Eye (tissue), 1 donor: ENCODE measurements at regions not wholly inside any gene's neighbourhood (a gene's known extent, or its start where the extent isn't known, plus 50 kb on each side); places are given as distances from the start of the nearest gene placed in this dataset.
"Not testable (repeated sequence)": the region's sequence is repeated elsewhere in the genome, so short reads cannot be mapped to it uniquely, and the experiment has no call there.

Experiments used
- DNase-seq: peaks from one replicate; pipeline ENCODE4 v3.0.0-alpha.2; 2015

DNA sequence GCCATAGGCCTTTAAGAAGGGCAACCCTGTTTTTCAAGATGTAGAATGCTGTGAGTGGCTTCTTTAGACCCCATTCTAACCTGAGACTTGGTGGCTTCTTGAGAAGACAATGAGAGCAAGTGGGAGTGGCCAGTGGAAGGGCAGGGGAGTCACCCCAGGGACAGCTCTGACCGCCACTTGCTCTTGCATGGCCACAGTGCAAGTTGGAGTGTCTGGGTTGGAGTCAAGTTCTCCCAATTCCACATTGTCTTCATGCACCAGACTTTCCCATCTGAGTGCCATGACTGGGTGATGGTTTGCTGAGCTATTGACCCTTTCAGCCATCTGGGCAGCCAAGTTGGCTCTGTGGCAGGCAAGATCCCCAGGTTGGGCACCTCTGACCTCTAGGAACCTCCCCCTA lies 148.0 kb upstream of the SKOR2 start:
- no peak for DNase-seq

DNA sequence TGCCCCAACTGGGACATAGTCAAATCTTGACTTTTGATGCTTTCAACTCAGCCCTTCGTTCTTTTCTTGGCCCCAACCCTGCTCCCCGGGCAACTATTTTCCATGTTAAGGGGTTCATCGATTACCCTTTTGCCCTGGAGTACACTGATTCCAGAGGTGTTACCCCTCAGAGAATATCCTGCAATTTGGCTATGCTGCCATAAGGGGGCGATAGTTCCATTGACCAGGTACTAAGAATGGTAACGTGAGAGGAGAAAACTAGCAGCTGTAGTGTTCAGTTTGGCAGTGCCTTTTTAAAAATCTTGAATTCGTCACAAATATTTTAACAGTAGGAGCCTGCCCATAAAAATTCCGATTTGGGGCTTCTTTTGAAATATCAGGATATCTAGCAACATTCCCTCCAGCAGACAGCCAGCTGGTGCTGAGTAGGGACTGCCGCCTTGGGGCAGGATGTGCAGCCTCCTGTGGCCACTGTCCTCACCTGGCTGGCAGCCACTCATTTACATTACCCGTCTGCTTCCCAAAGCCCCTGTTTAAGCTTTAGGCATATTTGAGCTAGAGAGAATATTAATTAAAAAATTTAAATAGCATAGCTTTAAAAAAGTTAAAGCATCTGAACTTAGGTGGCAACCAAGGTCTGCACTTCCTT lies 146.3 kb upstream of the SKOR2 start:
- DNase-seq, result no peak

DNA sequence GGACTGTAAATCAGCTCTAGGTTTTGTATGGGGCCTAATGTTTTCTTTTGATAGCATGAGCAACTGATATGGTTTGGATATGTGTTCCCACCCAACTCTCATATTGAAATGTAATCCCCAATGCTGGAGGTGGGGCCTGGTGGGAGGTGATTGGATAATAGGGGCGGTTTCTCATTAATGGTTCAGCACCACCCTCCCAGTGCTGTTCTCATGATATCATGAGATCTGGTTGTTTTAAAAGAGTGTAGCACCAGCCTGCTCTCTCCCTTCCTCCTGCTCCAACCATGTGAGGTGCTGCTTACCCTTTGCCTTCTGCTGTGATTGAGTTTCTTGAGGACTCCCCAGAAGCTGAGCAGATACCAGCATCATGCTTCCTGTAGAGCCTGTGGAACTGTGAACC lies 140.2 kb upstream of the SKOR2 start:
- DNase-seq, result no peak

DNA sequence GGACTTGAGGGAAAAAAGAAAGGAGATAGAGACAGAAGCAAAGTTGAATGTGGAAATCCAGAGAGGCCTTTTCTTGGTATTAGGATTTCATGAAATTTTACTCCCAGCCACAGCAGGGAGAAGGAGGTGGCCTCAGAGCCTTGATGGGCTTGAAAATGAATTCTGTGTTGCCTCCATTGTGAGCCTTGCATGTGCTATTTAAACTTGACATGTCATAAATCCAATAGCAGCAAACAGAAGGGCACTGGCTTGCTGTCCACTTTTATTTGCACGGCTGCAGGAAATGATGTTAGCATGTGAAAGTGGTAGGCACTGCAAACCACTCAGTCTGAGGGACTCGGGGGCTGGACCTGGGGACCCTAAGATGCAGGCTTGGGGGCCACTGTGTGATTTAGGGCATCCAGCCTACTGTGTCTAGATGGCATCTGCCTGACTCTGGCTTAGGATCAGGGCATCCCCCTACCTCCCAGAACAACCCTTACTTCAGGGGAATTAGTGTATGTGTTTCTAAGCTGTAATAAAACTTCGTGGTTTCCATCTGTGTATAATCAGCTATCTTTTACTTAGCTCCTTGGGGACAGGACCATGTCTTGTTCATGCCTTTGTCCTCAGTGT lies 139.1 kb upstream of the SKOR2 start:
- DNase-seq, result no peak

DNA sequence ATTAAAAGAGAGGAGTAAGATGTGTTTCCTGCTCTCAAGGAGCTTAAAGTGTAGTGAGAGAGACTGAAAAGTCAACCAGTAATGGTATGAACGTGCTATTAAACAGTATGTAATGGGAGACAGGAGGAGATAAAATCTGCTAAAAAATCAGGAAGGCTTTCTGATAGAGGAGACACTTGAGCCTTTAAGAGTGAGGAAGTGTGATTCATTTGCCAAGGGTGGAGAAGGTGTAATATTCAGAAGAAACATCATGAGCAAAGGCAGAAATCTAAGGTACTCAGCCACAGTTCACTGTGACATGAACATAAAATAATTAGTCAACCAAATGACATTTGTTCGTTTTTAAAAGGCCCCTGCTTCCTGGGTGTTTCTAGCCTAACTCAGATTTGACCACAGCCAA lies 137.8 kb upstream of the SKOR2 start:
- DNase-seq, result no peak

DNA sequence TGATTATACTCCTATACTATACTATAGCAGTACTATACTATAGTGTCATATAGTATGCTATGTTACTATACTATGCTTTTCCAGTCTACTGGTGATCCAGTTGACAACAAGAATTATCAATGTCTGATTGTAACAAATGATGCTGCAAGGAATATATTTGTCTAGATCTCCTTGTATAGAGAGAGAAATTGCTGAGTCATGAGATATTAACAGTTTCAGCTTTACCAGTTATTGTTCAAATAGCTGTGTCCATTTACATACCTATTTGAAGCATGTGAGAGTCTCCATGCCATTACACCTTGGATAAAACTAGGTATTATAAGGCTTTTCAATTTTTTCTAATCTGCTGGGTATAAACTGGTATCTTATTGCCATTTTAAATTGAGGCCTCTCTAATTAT lies 136.4 kb upstream of the SKOR2 start:
- DNase-seq, result no peak

DNA sequence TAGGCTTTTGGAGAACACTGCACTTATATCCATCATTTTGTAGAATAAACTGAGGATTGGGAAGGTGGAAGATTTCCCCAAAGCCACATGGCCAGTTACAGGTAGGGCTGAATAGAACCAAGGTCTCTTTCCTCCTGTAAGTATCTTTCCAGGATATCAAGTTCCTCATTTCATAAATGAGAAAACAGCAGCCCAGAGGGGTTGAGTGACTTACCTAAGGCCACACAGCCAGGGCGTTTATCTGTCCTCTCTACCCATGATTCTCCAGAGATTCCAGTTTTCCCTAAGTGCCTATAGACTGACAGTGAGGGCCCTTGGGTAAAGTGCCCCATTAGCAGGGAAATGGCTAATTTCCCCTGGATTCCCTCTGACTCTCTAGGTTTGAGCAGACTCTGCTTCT lies 132.3 kb upstream of the SKOR2 start:
- no peak for DNase-seq

DNA sequence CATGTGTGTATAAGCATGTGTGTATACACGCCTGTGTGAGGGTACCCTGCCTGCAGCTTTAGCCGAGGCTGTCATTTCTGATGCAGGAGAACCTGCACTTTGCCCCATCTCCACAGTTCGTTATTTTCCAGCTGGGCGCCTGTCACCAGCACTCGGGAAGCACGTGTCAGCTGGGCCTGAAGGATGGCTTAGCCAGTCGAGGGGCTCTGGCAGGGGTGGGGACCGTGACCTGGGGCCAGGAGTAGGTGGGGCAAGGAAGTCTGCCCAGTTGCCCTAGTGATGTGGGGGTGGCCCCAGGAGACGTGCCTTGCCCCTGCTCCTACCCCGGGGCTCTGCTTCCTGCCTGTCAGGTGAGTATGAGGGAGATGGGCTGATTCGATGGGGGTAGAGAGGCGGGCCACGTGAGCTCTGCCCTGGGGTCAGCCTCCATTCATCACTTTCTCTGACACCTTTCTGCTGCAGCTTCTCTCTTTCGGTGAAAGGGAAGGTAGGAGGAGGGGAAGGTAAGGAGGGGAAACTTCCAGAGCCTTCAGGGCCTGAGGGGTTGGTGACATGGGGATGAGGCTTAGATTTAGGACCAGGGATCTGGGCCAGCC lies 130.6 kb upstream of the SKOR2 start:
- DNase-seq, result peak; percentile 25

DNA sequence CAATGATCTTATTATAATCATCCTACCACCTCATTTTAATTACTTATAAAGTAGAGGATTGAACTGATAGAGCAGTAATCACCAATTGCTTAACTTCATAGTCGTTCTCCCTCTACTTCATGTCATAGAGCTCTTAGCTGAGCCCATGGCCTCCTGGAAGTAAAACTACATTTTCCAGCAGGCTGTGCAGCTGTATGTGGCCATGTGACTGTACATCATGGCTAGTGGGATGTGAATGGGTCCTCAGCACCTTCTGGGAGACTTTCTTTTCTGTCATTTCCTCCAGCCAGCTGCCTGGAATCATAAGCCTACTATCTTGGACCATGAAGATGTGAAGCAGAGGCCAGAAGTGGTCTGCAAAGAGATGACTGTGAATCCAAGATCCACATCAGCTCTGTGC lies 128.7 kb upstream of the SKOR2 start:
- DNase-seq, result no peak

DNA sequence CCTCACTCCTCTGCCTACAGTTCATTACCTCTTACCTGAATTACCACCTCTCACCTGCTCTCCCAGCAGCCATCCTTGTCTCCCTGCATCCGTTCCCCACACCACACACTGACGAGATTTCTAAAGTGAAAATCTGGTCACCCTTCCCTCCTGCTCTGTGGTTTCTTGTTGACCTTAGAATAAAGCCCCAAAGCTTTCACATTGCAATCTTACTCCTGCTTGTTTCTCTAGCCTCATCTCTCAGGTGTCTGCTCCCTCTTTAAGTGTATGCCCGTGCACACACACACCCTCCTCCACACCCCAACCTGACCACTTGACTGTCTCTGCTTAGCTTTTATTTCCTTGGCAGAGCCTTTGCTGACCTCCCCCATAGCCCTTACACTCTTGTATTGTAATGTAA lies 122.0 kb upstream of the SKOR2 start:
- no peak for DNase-seq

DNA sequence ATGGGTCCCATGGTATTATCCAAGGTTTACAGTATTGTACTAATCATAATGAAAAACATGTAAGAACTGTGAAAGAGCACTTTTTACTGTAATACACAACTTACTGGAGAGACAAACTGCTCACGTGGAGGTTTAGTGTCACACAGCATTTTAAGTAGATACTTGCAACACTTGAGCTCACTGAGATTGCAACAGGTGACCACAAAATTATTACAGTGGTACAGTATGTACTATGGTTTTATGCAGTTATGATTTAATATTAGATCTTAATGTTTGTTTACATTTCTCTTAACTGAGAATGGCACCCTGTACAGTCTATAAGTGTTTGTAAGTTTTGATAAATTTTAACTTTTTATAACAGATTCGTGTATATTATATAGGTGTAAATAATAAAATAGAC lies 118.6 kb upstream of the SKOR2 start:
- no peak for DNase-seq

DNA sequence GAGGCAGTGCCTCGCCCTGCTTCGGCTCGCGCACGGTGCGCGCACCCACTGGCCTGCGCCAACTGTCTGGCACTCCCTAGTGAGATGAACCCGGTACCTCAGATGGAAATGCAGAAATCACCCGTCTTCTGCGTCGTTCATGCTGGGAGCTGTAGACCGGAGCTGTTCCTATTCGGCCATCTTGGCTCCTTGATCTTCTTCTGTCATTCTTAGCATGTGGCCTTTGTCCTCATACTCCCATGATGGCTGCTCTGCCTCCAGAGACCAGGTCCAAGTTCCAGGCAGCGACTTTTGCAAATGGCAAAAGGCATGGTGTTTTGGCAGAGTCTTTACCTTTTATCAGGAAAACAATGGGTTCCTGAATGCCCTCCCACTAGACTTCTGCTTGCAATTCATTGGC lies 102.6 kb upstream of the SKOR2 start:
- not testable (repeated sequence) for DNase-seq

DNA sequence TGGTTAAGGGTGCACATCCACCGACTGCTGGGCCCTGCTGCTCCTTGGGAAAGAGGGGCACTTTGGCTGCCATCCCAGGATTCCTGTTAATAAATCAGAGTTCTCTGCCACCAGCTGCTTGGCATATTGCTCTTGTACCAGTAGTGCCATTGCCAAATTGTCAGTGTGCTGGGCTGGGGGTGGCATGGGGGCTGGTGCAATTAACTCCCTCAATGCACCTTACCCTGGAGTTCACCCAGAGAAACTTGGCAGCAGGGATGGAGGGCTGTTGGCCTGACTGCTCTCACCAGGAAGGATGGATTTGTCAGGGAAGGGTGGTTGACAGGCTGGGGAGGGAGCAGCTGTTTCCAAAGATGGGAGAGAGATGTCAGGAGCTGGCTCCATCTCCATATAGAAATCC lies 94.6 kb upstream of the SKOR2 start:
- DNase-seq, result no peak

DNA sequence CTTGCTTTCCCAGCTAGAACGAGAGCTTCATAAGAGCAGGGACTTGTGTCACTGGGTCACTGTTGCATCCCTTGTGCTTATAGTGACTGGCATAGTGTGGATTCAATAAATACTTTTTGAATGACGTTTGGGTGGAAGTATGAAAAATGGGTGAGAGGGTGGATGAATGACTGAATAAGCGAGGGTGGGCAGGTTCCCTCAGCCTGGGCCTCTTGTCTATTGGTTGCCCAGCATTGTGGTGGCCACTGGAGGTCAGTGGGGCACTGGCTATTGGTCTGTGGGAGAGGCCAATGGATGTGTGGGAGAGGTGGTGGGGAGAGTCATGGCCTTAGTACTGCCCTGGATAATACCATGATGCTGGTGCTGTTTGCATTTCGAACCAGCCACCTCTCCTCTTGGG lies 93.8 kb upstream of the SKOR2 start:
- DNase-seq, result no peak

DNA sequence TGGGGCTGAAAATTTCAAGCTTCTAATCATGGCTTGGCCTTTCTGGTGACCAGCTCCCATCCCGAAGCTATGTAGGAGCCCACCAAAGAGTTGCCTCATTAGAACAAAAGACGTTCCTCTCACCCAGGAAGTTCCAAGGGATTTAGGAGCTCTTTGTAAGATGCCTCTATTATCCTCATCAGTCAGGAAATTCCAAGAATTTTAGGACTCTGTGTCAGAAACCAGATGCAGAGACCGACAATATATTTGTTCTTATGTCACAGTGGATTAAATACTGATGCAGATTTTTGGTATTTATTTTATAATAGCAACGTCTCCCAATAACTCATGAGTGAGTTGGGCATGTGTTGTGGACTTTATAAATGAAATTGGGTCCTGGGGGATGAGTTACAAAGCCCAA lies 91.8 kb upstream of the SKOR2 start:
- DNase-seq, result no peak

DNA sequence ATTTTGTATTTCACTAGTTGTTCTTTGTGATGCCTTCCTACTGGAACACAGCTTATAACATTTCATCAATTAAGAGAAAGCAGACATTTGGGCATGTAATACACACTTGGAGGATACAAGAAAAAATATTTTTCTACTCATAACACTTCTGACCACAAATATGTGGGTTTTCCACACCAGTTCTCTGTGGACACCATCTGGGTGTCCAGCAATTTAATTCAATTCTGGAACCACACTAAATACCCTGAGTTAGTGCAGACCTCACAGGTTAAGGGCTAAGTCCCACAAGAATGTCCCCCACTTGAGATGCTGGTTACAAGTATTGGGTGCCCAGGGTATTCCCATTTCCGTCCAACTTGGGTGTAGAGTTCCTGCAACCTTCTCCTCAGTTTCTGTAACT lies 91.1 kb upstream of the SKOR2 start:
- DNase-seq, result no peak

DNA sequence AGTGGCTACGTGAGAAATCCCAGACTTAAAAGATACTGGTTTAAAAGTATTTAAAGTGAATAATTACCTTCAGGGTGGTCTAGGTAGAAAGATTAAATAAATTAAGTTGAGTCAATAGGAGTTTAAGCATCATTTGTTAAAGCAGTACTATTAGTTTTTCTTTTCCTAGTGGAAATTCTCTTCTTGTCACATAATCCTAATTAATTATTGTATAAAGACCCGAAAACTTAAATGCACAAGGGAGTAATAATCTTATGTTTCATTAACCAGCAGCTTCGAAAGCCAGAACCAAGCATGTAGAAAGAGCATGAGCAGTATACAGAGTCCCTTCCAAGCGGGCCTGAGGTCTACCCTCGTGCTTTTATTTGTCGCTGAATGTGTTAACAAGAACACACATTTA lies 90.2 kb upstream of the SKOR2 start:
- no peak for DNase-seq

DNA sequence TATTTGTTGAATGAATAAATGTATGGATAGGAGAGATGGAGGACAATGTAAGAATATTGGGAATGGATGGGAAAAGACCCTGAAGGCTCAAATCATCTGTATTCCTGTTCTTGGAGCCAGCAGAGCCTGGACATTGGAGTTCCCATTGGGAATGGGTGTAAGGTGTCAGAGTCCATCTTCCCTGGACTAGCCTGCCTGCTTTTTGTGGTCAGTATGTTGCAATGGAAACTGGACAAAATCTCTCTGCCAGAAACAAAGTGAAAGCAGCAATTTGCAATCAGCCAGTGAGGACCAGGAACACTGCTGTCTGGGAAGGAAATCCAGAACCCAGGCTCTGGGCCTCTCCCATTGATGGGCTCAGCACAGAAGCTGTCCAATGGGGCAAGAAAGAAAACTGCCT lies 83.5 kb upstream of the SKOR2 start:
- DNase-seq, result no peak

DNA sequence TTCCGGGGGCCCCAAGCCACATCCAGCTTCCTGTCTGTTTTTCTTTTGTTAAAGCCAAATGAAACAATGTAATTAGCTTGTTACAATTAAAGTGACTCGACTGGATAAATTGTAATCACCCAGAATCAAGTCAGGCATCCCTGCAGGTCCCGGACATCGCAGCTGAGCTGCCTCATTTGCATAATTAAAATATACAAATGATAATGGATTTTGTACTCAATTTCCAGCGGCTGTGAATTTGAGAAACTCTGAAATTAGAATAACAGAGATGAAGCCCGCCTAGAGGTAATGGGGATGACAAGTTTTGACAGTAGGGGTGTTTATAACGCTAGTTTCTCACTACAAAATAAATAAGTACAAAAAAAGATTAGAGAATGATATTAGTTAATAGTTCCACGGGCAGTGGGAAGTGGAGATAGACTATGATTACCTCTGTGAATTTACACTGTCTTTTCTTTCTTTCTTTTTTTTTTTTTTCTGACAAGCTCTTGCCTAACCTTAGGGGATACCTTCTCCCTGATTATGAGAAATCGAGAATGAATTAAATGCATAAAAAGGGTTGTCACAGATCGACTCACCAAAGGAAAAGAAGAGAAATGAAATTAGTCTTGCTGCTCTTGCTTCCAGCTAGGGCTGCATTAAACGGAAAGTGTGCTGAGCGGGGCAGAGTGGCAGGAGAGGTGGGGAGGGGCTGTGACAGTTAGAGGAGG lies 82.6 kb upstream of the SKOR2 start:
- DNase-seq, result no peak

DNA sequence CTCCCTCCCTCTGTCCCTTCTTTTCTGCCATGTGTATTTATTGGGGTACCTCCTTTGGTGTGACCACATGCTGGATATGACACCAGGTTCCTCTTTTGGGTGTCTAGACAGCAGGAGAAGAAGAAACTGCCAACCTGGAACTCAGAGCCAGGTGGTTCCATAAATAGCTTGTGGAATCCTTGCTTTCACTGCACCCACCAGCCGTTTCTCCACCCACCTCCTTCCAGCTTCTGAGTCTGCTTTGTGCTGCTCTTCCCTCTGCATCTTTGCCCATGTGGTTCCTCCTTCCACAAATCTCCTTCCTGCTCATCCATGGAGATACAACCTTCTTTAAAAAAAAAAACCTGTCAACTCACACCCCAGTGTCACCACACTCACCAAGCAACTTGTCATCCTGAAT lies 80.2 kb upstream of the SKOR2 start:
- DNase-seq, result no peak

DNA sequence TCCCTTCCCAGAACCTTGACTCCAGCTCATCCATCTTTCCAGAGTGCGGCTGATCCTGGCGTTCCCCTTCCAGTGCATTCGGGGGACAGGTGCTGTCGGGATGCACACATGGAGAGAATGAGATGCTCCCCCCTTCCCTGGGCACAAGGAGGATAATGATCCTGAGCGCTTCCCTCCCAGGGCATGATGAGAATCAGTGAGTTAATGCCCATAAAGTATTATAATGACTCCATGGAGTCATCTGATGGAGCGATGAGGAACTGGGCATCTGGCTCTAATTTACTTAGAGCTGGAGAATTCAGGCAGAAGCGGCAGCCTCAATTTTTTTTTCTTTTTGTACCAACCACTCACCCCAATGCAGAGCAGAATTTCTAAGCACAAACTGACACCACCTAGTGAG lies 79.6 kb upstream of the SKOR2 start:
- DNase-seq, result no peak

DNA sequence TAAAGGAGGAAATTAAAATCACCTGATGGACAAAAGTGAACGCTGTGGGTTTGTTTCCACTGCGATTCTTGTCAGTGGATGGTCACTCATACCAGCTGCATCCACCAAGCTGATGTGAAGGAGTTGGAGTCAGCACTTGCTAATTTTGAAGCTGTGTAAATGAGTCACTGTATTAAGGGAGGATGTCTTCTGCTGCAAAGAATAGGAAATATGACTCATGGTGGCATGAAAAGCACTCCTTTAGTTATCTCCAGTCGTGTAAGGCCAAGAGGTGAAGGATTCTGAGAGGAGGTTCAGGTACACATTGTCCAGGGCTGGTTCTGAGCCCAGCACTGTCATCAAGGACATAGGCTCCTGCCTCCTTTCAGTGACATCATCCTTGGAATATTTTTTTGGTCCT lies 71.7 kb upstream of the SKOR2 start:
- no peak for DNase-seq

DNA sequence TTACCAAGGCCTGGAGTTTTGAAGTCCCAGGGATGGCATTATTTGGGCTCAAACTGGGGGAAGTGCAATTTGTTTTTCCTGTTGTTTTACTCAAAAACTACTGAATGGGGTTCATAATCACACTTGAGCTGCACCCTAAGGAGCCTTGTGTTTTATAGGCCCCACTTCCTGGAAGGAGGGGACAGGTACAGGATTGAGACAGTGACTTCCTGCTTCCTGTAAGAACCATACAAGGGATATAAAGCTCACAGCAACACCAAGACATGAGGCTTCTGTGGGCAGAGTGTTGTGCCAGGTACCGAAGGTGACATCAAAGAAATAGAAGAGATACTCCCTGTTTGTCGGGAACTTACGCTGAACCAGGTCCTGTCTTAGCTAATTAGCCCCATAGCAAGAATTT lies 70.4 kb upstream of the SKOR2 start:
- DNase-seq, result no peak

DNA sequence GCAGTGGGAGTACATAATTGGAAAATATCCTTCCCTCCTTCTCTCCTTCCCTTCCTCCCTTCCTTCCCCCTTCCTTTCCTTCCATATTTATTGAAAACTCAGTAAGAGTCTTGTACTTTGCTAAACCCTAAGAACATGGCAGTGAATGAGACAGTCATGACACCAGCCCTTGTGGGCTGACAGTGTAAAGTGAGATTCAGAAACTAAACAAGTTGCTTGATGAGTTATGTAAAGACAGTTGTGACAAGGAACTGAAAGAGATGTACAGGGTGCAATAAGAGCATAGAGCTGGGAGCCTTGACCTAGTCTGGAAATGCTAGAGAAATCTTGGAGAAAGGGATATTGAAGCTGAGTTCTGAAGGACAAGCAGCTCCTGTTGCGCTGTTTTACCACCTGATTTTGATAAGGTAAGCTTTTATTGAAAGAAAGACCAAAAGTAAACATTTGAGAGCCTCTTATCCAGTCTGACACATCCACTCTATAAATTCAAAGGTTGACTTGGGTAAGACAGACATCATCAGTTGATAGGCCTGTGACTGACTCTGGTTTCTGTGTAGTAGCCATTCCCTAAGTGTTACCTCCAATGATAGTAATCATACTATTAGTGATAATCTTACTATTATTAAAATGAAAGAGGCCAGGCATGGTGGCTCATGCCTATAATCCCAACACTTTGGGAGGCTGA lies 66.5 kb upstream of the SKOR2 start:
- no peak for DNase-seq
